ENCODE measurements at regions not wholly inside any gene's neighbourhood (a gene's known extent, or its start where the extent isn't known, plus 50 kb on each side); places are given as distances from the start of the nearest gene placed in this dataset.
"Not testable (repeated sequence)": the region's sequence is repeated elsewhere in the genome, so short reads cannot be mapped to it uniquely, and the experiment has no call there.

DNA sequence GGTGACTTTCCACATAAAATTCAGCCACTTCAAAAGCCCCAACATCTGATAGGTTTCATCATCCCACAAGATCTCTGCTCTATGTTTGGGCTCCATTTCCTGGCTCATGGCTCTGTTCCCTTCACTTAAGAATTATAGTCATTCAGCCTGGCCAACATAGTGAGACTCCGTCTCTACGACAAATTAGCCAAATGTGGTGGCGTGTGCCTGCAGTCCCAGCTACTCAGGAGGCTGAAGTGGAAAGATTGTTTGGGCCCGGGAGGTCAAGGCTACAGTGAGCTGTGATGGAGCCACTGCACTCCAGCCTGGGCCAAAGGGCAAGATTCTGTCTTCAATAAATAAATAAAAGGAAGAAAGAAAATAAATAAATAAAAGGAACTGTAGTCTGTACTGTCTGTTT lies 57.9 kb upstream of the CTSV start:
- DNase-seq, result no peak

DNA sequence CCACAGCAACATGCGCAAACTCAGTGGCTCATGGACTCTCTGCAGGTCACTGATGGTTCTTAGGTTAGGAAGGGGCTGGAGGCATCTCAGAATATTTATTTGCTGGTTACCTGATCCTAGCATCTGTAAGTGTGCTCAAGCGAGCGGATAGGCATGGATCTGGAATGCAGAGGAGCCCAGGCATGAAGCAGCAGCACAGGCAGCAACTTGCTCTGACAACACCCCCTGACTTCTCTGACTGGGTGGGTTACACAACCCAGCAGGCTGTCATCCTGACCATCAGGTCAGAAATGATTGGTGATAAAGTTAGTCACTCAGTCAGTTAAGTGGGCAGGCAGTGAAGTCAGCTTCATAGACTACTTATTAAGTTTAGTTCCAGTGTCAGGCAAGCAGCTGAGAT lies 50.4 kb upstream of the CTSV start:
- DNase-seq, result not testable (repeated sequence)

Data from NCI-H1417 (cell line).